Spleen (tissue), 11 donors: ENCODE measurements at regions not wholly inside any gene's neighbourhood (a gene's known extent, or its start where the extent isn't known, plus 50 kb on each side); places are given as distances from the start of the nearest gene placed in this dataset.

ENCODE experiments used
- DNase-seq: peaks from one replicate; pipeline ENCODE4 v3.0.0-alpha.2; 2020
- H3K27ac ChIP-seq, 8 donors: fragments of 200-600 bp; sonication (generic) in 7 of 8; 1 replicate in 4 of 8; 2 replicates in 4 of 8; pipeline versions ENCODE4 v1.5.0 to v1.8.0; 2016 to 2021; ENCODE audit warnings: inconsistent platforms in 4 of 8, mild to moderate bottlenecking in 4 of 8, moderate library complexity in 1 of 8
- H3K27me3 ChIP-seq, 7 donors: fragments of 200-600 bp; sonication (generic) in 6 of 7; replicated peaks in 1 of 7; 1 replicate in 4 of 7; 2 replicates in 3 of 7; pipeline versions ENCODE4 v1.5.0 to v1.8.0; 2016 to 2021; ENCODE audit warnings: inconsistent platforms in 3 of 7, mild to moderate bottlenecking in 1 of 7
- H3K36me3 ChIP-seq, 6 donors: fragments of 200-600 bp; sonication (generic) in 5 of 6; 1 replicate in 4 of 6; 2 replicates in 2 of 6; pipeline versions ENCODE4 v1.5.0 to v1.8.0; 2016 to 2021; ENCODE audit warnings: inconsistent platforms in 2 of 6
- H3K4me1 ChIP-seq, 6 donors: fragments of 200-600 bp; sonication (generic) in 5 of 6; 1 replicate in 3 of 6; 2 replicates in 3 of 6; pipeline versions ENCODE4 v1.5.0 to v1.8.0; 2016 to 2021; ENCODE audit warnings: inconsistent platforms in 3 of 6
- H3K4me3 ChIP-seq, 8 donors: fragments of 200-600 bp; sonication (generic) in 7 of 8; 1 replicate in 4 of 8; 2 replicates in 4 of 8; pipeline versions ENCODE4 v1.5.0 to v1.8.0; 2016 to 2021; ENCODE audit warnings: inconsistent platforms in 4 of 8, mild to moderate bottlenecking in 4 of 8, moderate library complexity in 2 of 8
- H3K9me3 ChIP-seq, 8 donors: fragments of 200-600 bp; sonication (generic) in 7 of 8; 1 replicate in 4 of 8; 2 replicates in 4 of 8; pipeline versions ENCODE4 v1.5.0 to v1.8.0; 2016 to 2021; ENCODE audit warnings: inconsistent platforms in 4 of 8
- CTCF ChIP-seq, 11 experiments: fragments of 200-600 bp in 7 of 11; fragments of 450-650 bp in 4 of 11; sonication (generic) in 4 of 11; IDR thresholded peaks in 8 of 11; conservative IDR thresholded peaks in 3 of 11; 1 replicate in 7 of 11; 2 replicates in 4 of 11; pipeline versions ENCODE4 v1.4.0 to v1.8.0; 2016 to 2021; ENCODE audit warnings: antibody characterized with exemption in 11 of 11, inconsistent platforms in 4 of 11, mild to moderate bottlenecking in 1 of 11
- POLR2A ChIP-seq, 3 donors: fragments of 450-650 bp; IDR thresholded peaks; one replicate each; pipeline ENCODE4 v1.5.1; 2017; ENCODE audit warnings: antibody characterized with exemption in 3 of 3, mild to moderate bottlenecking in 1 of 3
- POLR2AphosphoS5 ChIP-seq, 3 donors: sonication (generic); formaldehyde crosslinking; IDR thresholded peaks; one replicate each; pipeline ENCODE4 v1.5.1; 2017; ENCODE audit warnings: antibody characterized with exemption in 3 of 3
- WGBS, 5 donors: extraction: QIAGEN DNeasy Blood & Tissue Kit in 3 of 5; methylation state at CpG; one replicate each; pipeline versions ENCODE4 v1.1.5 to v1.1.7; 2013 to 2018; 5-methylcytosine and 5-hydroxymethylcytosine counted together
- intact Hi-C: fragments of 100-400 bp; cut with DNase I; formaldehyde crosslinking; loops from one replicate; pipeline ENCODE4 v1.15.0; 2023; ENCODE audit warnings: low total_unique reads
- donor health status: healthy with polysubstance abuse.
- donor health status: DM: no; HTN: no; CAD: no; lungs with moderate emphysema.
- donor health status: DM: no; HTN: no; CAD: no.
- donor health status: Bipolar disorder and iron deficiency.
- donor health status: healthy.
- donor health status: DM: no; HTN: no; CAD: no.
- donor health status: DM: yes; HTN: yes; CAD: no.

GRCh38 chr2:174681099-174682006, 82.9 kb downstream of the CHRNA1 start:
- peak overlapping the region; percentile 83 to 93 (median 90) for H3K27ac ChIP-seq
- H3K4me3 ChIP-seq = peak overlapping the region; percentile 70 to 94 (median 88)
- peaks cover 0 to 6% (median 0%) of the 10 kb centered on the region in 6 donors for H3K36me3 ChIP-seq
- H3K27me3 ChIP-seq = no peaks in the 10 kb centered on the region
- DNase-seq = peak; percentile 75
- H3K4me1 ChIP-seq = peaks cover 9 to 75% (median 31%) of the 10 kb centered on the region in 6 donors
- TF ChIP-seq POLR2AphosphoS5 (IDR thresholded peaks at IDR 0.05) = no peak
- TF ChIP-seq CTCF (IDR thresholded peaks at IDR 0.05 in 8 of 11, conservative IDR thresholded peaks at IDR 0.05 in 3 of 11) = no peak
- no peak for TF ChIP-seq POLR2A (IDR thresholded peaks at IDR 0.05)
- WGBS, 5 donors = 46 to 59% (median 52%) methylated on average over 18 of the region's 18 CpGs
- no peaks in the 10 kb centered on the region for H3K9me3 ChIP-seq
- intact Hi-C loops = no loop called here

GRCh38 chr2:174680221-174680620, 82.6 kb upstream of the WIPF1 start:
- Histone ChIP-seq H3K27ac (no peak overlapping the region), H3K36me3 (peaks cover 0 to 15% (median 0%) of the 10 kb centered on the region in 6 donors), H3K9me3 (no peaks in the 10 kb centered on the region), H3K4me1 (peaks cover 8 to 77% (median 32%) of the 10 kb centered on the region in 6 donors), H3K27me3 (no peaks in the 10 kb centered on the region), H3K4me3 (no peak overlapping the region)
- intact Hi-C loops = no loop called here
- TF ChIP-seq POLR2AphosphoS5 (IDR thresholded peaks at IDR 0.05) (no peak), CTCF (IDR thresholded peaks at IDR 0.05 in 8 of 11, conservative IDR thresholded peaks at IDR 0.05 in 3 of 11) (no peak), POLR2A (IDR thresholded peaks at IDR 0.05) (no peak)
- no peak for DNase-seq
- WGBS, 5 donors = 56 to 64% (median 60%) methylated on average over 2 of the region's 2 CpGs

GRCh38 chr2:174678395-174678794, 80.8 kb upstream of the WIPF1 start:
- no peaks in the 10 kb centered on the region for H3K27me3 ChIP-seq
- peaks cover 0 to 17% (median 0%) of the 10 kb centered on the region in 6 donors for H3K36me3 ChIP-seq
- 80 to 88% (median 84%) methylated on average over 2 of the region's 2 CpGs for WGBS, 5 donors
- no peak for DNase-seq
- intact Hi-C loops = no loop called here
- H3K4me3 ChIP-seq = no peak overlapping the region
- peaks cover 8 to 75% (median 28%) of the 10 kb centered on the region in 6 donors for H3K4me1 ChIP-seq
- H3K27ac ChIP-seq = no peak overlapping the region
- TF ChIP-seq CTCF (IDR thresholded peaks at IDR 0.05 in 8 of 11, conservative IDR thresholded peaks at IDR 0.05 in 3 of 11) (no peak), POLR2A (IDR thresholded peaks at IDR 0.05) (no peak), POLR2AphosphoS5 (IDR thresholded peaks at IDR 0.05) (no peak)
- H3K9me3 ChIP-seq = no peaks in the 10 kb centered on the region

GRCh38 chr2:174675615-174676014, 78.0 kb upstream of the WIPF1 start:
- no peak for DNase-seq
- Histone ChIP-seq H3K36me3 (peaks cover 0 to 29% (median 0%) of the 10 kb centered on the region in 6 donors), H3K27ac (no peak overlapping the region), H3K4me1 (peaks cover 0 to 56% (median 10%) of the 10 kb centered on the region in 6 donors), H3K4me3 (no peak overlapping the region), H3K27me3 (no peaks in the 10 kb centered on the region), H3K9me3 (peaks cover 0 to 23% (median 16%) of the 10 kb centered on the region in 8 donors)
- 42 to 72% (median 69%) methylated on average over 5 of the region's 5 CpGs for WGBS, 5 donors
- TF ChIP-seq CTCF (IDR thresholded peaks at IDR 0.05 in 8 of 11, conservative IDR thresholded peaks at IDR 0.05 in 3 of 11) (no peak), POLR2AphosphoS5 (IDR thresholded peaks at IDR 0.05) (no peak), POLR2A (IDR thresholded peaks at IDR 0.05) (no peak)
- intact Hi-C loops = no loop called here
